DND-41 (cell line): ENCODE measurements at regions not wholly inside any gene's neighbourhood (a gene's known extent, or its start where the extent isn't known, plus 50 kb on each side); places are given as distances from the start of the nearest gene placed in this dataset.

Experiments used
- ATAC-seq: fragments of 200-7000 bp; cut with Tn5 transposase; 3 replicates; pipeline ENCODE4 v1.9.1; 2021; ENCODE audit warnings: low read depth; ENCODE audit not compliant: insufficient read depth
- DNase-seq: peaks from one replicate; pipeline ENCODE4 v3.0.0-alpha.2; 2020
- H2AFZ ChIP-seq: 2 replicates; pipeline ENCODE4 v1.6.0; 2012; ENCODE audit warnings: low read depth, low read length
- H3K27ac ChIP-seq: 2 replicates; pipeline ENCODE4 v1.5.1; 2012; ENCODE audit warnings: low read length, inconsistent platforms
- H3K27me3 ChIP-seq: fragments of 200-600 bp; sonication (generic); 2 replicates; pipeline ENCODE4 v1.6.0; 2012; ENCODE audit warnings: low read length, mild to moderate bottlenecking, inconsistent platforms; ENCODE audit not compliant: insufficient read depth, poor library complexity
- H3K36me3 ChIP-seq: 2 replicates; pipeline ENCODE4 v1.5.1; 2012; ENCODE audit warnings: low read length, inconsistent platforms; ENCODE audit not compliant: insufficient read depth
- H3K4me1 ChIP-seq: 2 replicates; pipeline ENCODE4 v1.5.1; 2012; ENCODE audit warnings: mild to moderate bottlenecking, low read length; ENCODE audit not compliant: insufficient read depth
- H3K4me2 ChIP-seq: 2 replicates; pipeline ENCODE4 v1.6.0; 2012; ENCODE audit warnings: mild to moderate bottlenecking, moderate library complexity, low read length, inconsistent platforms; ENCODE audit not compliant: insufficient read depth
- H3K4me3 ChIP-seq, 2 experiments: fragments of 200-600 bp in 1 of 2; shearing (Covaris generic) in 1 of 2; 2 replicates each; pipeline ENCODE4 v1.5.1; 2012 to 2016; ENCODE audit warnings: inconsistent platforms in 2 of 2, low read length in 2 of 2, mild to moderate bottlenecking in 2 of 2, low read depth in 1 of 2, moderate library complexity in 1 of 2
- H3K79me2 ChIP-seq: 2 replicates; pipeline ENCODE4 v1.6.0; 2012; ENCODE audit warnings: low read length, inconsistent platforms; ENCODE audit not compliant: insufficient read depth
- H3K9ac ChIP-seq: 2 replicates; pipeline ENCODE4 v1.6.0; 2012; ENCODE audit warnings: low read depth, mild to moderate bottlenecking, inconsistent platforms, low read length, moderate library complexity
- H3K9me3 ChIP-seq: 2 replicates; pipeline ENCODE4 v1.5.1; 2012; ENCODE audit warnings: low read length, moderate library complexity, mild to moderate bottlenecking, inconsistent platforms; ENCODE audit not compliant: insufficient read depth, severe bottlenecking
- H4K20me1 ChIP-seq: 2 replicates; pipeline ENCODE4 v1.6.0; 2012; ENCODE audit warnings: low read length; ENCODE audit not compliant: insufficient read depth
- EZH2 ChIP-seq: IDR thresholded peaks from 3 replicates; pipeline ENCODE4 v1.6.1; 2012; ENCODE audit warnings: borderline replicate concordance, low read depth, mild to moderate bottlenecking, moderate library complexity, low read length, inconsistent platforms; ENCODE audit not compliant: severe bottlenecking
- TF ChIP-seq, protein P1 (sequence below): IDR thresholded peaks from 2 replicates; pipeline ENCODE4 v1.5.1; 2012; ENCODE audit warnings: borderline replicate concordance, low read length, moderate library complexity, mild to moderate bottlenecking; ENCODE audit not compliant: poor library complexity, severe bottlenecking; ENCODE audit errors: extremely low read depth

DNA sequence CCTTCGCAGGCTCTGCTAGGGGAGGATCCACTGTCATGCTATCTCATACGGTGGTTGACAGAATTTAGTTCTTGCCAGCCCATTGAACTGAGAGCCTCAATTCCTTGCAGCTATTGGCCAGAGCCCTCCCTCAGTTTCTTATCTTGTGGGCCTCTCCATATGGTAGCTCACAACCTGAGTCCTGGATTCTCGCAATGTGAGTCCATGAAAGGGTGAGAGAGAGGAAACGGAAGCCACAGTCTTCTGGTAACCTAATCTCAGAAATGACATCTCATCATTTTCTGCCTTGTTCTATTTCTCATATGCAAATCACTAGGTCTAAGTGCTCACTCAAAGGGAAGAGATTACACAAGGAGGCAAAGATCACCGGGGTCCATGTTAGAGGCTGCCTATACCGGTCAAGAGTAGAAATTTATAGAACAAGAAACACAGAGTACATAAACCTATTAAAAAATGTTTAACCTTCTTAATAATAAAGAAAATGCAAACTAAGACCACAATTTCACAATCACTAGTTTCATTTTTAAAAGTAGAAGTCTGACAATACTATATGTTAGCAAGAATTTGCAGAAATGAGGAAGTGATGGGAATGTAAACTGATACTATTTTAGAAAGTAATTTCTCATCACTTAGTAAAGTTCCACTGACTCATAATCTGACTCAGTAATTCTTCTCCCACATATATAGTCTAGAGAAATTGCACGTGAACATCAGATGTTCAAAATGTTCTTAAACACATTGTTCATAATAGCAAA lies 378.4 kb upstream of the AGTR1 start:
- H3K9ac ChIP-seq, result no peak overlapping the region
- H3K27ac ChIP-seq, result no peak overlapping the region
- H3K4me1 ChIP-seq, result no peaks in the 10 kb centered on the region
- no peaks in the 10 kb centered on the region for H3K9me3 ChIP-seq
- H4K20me1 ChIP-seq, result no peaks in the 10 kb centered on the region
- H3K4me2 ChIP-seq, result no peak overlapping the region
- TF ChIP-seq EZH2, result no peak
- TF ChIP-seq, protein P1, sequence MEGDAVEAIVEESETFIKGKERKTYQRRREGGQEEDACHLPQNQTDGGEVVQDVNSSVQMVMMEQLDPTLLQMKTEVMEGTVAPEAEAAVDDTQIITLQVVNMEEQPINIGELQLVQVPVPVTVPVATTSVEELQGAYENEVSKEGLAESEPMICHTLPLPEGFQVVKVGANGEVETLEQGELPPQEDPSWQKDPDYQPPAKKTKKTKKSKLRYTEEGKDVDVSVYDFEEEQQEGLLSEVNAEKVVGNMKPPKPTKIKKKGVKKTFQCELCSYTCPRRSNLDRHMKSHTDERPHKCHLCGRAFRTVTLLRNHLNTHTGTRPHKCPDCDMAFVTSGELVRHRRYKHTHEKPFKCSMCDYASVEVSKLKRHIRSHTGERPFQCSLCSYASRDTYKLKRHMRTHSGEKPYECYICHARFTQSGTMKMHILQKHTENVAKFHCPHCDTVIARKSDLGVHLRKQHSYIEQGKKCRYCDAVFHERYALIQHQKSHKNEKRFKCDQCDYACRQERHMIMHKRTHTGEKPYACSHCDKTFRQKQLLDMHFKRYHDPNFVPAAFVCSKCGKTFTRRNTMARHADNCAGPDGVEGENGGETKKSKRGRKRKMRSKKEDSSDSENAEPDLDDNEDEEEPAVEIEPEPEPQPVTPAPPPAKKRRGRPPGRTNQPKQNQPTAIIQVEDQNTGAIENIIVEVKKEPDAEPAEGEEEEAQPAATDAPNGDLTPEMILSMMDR, result no peak
- no peaks in the 10 kb centered on the region for H3K79me2 ChIP-seq
- ATAC-seq, result no peak
- no peak overlapping the region for H2AFZ ChIP-seq
- H3K4me3 ChIP-seq, result no peak overlapping the region
- no peaks in the 10 kb centered on the region for H3K36me3 ChIP-seq
- DNase-seq, result no peak
- no peaks in the 10 kb centered on the region for H3K27me3 ChIP-seq

DNA sequence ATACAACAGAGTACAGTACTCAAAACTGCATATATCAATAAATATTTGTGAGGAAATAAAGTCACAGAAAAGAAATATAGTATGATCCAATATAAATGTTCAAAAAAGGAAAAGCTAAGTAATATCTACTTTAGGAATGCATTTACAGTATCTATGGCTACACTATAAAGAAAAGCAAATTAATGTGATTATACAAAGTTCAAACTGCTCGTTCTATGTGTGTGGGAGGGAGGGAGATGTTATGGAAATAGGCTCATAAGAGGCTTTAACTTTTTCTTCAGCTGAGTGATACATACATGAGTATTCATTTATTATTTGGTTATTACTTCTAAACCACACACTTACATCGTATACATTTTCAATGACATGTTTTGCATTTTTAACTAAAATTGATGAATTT lies 377.7 kb upstream of the AGTR1 start:
- Histone ChIP-seq H2AFZ (no peak overlapping the region), H3K9ac (no peak overlapping the region)

DNA sequence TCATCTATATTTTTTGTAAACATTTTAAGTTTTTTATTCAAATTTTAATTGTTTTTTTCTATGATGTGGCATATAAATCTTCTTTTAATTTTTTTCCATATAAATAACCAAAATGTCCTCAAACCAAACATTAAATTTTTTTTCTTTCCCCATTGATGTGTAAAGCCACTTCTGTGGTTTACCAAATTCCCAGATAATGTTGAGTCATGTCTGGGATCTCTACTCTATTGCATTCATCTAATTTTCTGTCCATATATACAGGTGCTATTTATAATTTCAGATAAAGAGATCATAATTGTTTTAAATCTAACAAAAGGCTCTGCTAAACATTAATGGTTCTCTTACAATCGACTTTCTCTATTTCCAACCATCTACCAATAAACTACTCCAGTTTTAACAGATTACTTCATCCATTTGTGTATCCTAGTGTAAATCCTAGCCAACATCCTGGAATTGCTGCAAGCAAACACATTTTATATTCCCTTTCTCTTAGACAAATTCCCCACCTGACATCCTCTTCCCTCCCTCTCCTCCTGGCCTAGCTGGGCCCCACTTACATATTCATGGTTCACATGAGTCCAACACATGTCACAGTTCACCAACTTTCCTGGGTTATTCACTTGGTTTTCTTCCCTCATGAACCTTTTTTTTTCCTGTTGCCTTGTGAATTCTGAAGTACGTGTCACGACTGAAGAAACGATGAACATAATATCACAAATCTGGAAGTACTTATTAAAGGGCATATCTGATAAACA lies 368.0 kb upstream of the AGTR1 start:
- Histone ChIP-seq H3K9me3 (no peaks in the 10 kb centered on the region), H2AFZ (no peak overlapping the region), H3K27me3 (no peaks in the 10 kb centered on the region), H3K4me2 (no peak overlapping the region), H4K20me1 (no peaks in the 10 kb centered on the region), H3K4me3 (no peak overlapping the region), H3K27ac (no peak overlapping the region), H3K36me3 (no peaks in the 10 kb centered on the region), H3K9ac (no peak overlapping the region), H3K79me2 (no peaks in the 10 kb centered on the region), H3K4me1 (no peaks in the 10 kb centered on the region)
- no peak for ATAC-seq
- TF ChIP-seq EZH2, result no peak
- TF ChIP-seq, protein P1, result no peak
- DNase-seq, result no peak

More for the DNA sequence above, 377.7 kb upstream of the AGTR1 start:
- Histone ChIP-seq H3K27me3 (no peaks in the 10 kb centered on the region), H3K4me1 (no peaks in the 10 kb centered on the region), H3K27ac (no peak overlapping the region), H3K9me3 (no peaks in the 10 kb centered on the region), H3K4me2 (no peak overlapping the region), H4K20me1 (no peaks in the 10 kb centered on the region), H3K36me3 (no peaks in the 10 kb centered on the region), H3K4me3 (no peak overlapping the region), H3K79me2 (no peaks in the 10 kb centered on the region)
- TF ChIP-seq EZH2, result no peak
- TF ChIP-seq, protein P1, result no peak
- ATAC-seq (no peak), DNase-seq (no peak)
